Lung (tissue), 11 donors: ENCODE measurements at regions not wholly inside any gene's neighbourhood (a gene's known extent, or its start where the extent isn't known, plus 50 kb on each side); places are given as distances from the start of the nearest gene placed in this dataset.
"Not testable (repeated sequence)": the region's sequence is repeated elsewhere in the genome, so short reads cannot be mapped to it uniquely, and the experiment has no call there.

Experiments used
- ATAC-seq: fragments of 200-7000 bp; cut with Tn5 transposase; one replicate; pipeline ENCODE4 v1.9.1; 2020; ENCODE audit warnings: moderate number of reproducible peaks; ENCODE audit not compliant: insufficient read depth, low FRiP score
- DNase-seq, 3 donors: peaks; one replicate each; pipeline ENCODE4 v3.0.0-alpha.2; 2013 to 2017
- H3K27ac ChIP-seq, 2 donors: one replicate each; pipeline ENCODE4 v1.5.1; 2013; ENCODE audit warnings: mild to moderate bottlenecking in 2 of 2, moderate library complexity in 2 of 2, control low read depth in 1 of 2, inconsistent platforms in 1 of 2, low read depth in 1 of 2, low read length in 1 of 2
- H3K27me3 ChIP-seq, 3 donors: one replicate each; pipeline ENCODE4 v1.5.1; 2013; ENCODE audit warnings: low read length in 2 of 3; ENCODE audit not compliant: control insufficient read depth in 3 of 3, insufficient read depth in 3 of 3
- H3K36me3 ChIP-seq, 4 donors: one replicate each; pipeline ENCODE4 v1.5.1; 2013; ENCODE audit warnings: low read length in 4 of 4, mild to moderate bottlenecking in 1 of 4, moderate library complexity in 1 of 4; ENCODE audit not compliant: control insufficient read depth in 4 of 4, insufficient read depth in 4 of 4
- H3K4me1 ChIP-seq, 5 donors: one replicate each; pipeline ENCODE4 v1.5.1; 2013; ENCODE audit warnings: low read length in 5 of 5, mild to moderate bottlenecking in 2 of 5, moderate library complexity in 1 of 5; ENCODE audit not compliant: control insufficient read depth in 5 of 5, insufficient read depth in 5 of 5
- H3K4me3 ChIP-seq: one replicate; pipeline ENCODE4 v1.5.1; 2013; ENCODE audit warnings: mild to moderate bottlenecking, control low read depth, moderate library complexity
- H3K9ac ChIP-seq, 2 donors: one replicate each; pipeline ENCODE4 v1.5.1; 2013; ENCODE audit warnings: low read length in 2 of 2, control low read depth in 1 of 2; ENCODE audit not compliant: insufficient read depth in 1 of 2
- H3K9me3 ChIP-seq, 4 donors: one replicate each; pipeline ENCODE4 v1.5.1; 2013; ENCODE audit warnings: low read length in 3 of 4, mild to moderate bottlenecking in 1 of 4, moderate library complexity in 1 of 4; ENCODE audit not compliant: control insufficient read depth in 4 of 4, insufficient read depth in 3 of 4
- CTCF ChIP-seq: IDR thresholded peaks from 2 replicates; pipeline ENCODE4 v1.5.1; 2012; ENCODE audit warnings: mild to moderate bottlenecking; ENCODE audit errors: control extremely low read depth, extremely low read depth
- WGBS, 2 donors: extraction: QIAGEN DNeasy Blood & Tissue Kit; methylation state at CpG; one replicate each; pipeline ENCODE4 v1.1.7; 2013; 5-methylcytosine and 5-hydroxymethylcytosine counted together
- donor health status: control.
- donor health status: control.
- donor health status: Bipolar disorder and iron deficiency.
- donor health status: healthy.
- donor health status: DM: yes; HTN: yes; CAD: no.

GRCh38 chr10:44249490-44249889 lies 135.4 kb downstream of the CXCL12 start:
- no peak for TF ChIP-seq CTCF
- no peak for ATAC-seq
- WGBS, 2 donors, result 69 to 75% methylated on average over 11 of the region's 11 CpGs

GRCh38 chr10:44246700-44247099 lies 138.2 kb downstream of the CXCL12 start:
- H3K9ac ChIP-seq, H3K4me3 ChIP-seq, H3K36me3 ChIP-seq, ATAC-seq, H3K9me3 ChIP-seq, H3K27me3 ChIP-seq, H3K4me1 ChIP-seq, DNase-seq, H3K27ac ChIP-seq: not testable (repeated sequence)

More at GRCh38 chr10:44249490-44249889, 135.4 kb downstream of the CXCL12 start:
- no peak for DNase-seq
- no peaks in the 10 kb centered on the region for H3K9me3 ChIP-seq
- no peaks in the 10 kb centered on the region for H3K36me3 ChIP-seq
- no peak overlapping the region for H3K4me3 ChIP-seq
- no peak overlapping the region for H3K27ac ChIP-seq
- no peak overlapping the region for H3K9ac ChIP-seq
- H3K4me1 ChIP-seq, result peaks cover 0 to 11% (median 6%) of the 10 kb centered on the region in 5 donors
- H3K27me3 ChIP-seq, result no peaks in the 10 kb centered on the region

GRCh38 chr10:44246287-44246686 lies 138.6 kb downstream of the CXCL12 start:
- not testable (repeated sequence) for H3K36me3 ChIP-seq, DNase-seq, ATAC-seq, H3K4me3 ChIP-seq, H3K27ac ChIP-seq, H3K9me3 ChIP-seq, H3K4me1 ChIP-seq, H3K9ac ChIP-seq, H3K27me3 ChIP-seq
- 77 to 93% methylated on average over 2 of the region's 2 CpGs for WGBS, 2 donors

- Histone ChIP-seq H3K4me3 (no peak overlapping the region), H3K27ac (no peak overlapping the region), H3K36me3 (no peaks in the 10 kb centered on the region), H3K9me3 (no peaks in the 10 kb centered on the region), H3K9ac (no peak overlapping the region), H3K4me1 (peaks cover 0 to 3% (median 0%) of the 10 kb centered on the region in 5 donors), H3K27me3 (no peaks in the 10 kb centered on the region)
- WGBS, 2 donors, result 64 to 85% methylated on average over 1 of the region's 1 CpG
- no peak for ATAC-seq
- DNase-seq, result no peak
- no peak for TF ChIP-seq CTCF
Observed at GRCh38 chr10:44245601-44245938, 139.3 kb downstream of the CXCL12 start.
